ENCODE measurements at regions not wholly inside any gene's neighbourhood (a gene's known extent, or its start where the extent isn't known, plus 50 kb on each side); places are given as distances from the start of the nearest gene placed in this dataset.

DNA sequence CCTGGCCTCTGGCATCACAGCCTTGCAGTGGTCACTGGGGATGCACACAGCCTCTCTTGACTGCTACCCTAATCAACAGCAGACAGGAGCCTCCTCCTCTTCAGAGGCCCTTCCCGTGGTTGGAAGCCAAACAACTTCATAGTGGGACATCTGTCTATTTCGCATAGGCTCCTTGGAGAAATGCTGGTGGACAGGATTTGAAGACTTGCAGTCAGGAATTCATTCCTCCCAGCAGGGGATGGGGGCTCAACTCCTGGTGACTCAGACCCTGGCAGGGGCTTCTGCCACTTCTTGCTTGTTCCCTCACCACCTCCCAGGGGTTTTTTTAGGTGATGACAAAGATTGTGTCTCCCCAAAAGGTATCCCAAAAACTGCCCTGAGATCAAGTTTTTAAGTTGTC lies 191.7 kb upstream of the CAMK1G start:
- no peak for DNase-seq

- DNase-seq = no peak
These were observed 188.3 kb upstream of the CAMK1G start for GRCh38 chr1:209395169-209395568.

- no peak for DNase-seq
These were observed 186.1 kb upstream of the CAMK1G start for GRCh38 chr1:209397371-209397770.

DNA sequence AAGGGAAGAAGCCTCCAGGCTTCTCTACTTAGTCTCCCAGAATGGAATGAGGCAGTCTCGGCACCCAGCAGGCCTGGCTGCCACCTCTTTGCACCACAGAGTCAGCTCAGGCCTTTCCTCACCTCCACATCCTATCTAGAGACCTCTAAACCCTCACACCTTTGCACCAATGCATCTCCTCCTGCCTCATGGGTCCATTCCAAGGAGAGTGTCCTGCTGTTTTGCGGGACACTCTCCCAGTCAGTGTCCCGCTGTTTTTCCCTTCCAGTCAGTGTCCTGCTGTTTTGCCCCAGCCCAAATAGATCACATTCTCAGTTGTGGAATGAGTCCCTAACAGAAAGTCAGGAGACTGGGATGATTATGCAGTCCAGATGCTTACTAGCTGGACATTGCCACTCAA lies 185.6 kb upstream of the CAMK1G start:
- no peak for DNase-seq

DNA sequence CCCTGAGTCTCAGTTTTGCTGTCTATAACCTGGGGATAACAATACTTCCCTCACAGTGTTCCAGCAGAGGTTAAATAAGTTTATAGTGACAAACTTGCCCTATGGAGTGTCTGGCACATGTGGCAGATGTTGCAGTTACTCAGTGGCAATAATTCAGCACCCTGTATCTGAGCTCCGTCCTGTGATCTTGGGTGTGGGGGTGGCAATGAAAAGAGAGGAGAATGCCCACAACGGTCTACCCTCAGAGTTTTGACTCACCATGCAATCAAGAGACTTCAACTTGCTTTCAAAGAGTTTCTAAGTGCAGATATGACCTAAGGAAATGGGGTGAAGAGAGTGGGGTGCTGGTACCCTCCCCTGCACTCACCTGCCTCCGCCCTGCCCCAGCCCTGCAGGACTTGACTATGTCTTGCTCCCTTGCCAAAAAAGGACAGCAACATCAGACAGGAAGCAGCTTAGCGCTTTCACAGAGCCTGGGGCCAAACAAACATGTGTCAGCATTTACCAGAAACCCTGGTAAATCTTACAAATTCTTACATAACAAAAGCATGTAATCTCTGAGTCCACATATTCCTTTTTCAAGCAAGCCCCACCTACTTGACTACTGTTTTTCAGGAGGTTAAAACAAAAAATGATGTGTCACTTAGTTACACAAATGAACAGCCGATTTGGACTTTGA lies 185.1 kb upstream of the CAMK1G start:
- no peak for DNase-seq

DNA sequence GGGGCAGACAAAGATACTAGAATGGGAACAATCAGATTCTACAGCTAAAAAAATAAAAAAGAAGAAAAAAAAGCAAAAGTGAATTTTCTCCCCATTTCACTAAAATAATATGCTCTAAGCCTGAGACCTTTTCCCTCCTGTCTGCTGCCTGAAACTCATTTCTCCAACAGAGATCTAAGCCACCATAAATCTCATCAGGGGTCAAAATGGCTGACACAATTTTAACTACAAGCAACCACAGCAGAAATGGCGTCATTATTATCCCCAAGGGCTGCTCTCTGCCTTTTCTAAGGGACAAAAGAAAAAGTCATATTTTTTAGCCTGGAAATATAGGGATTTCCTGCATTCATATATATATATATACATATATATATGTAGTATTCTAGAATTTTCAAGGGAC lies 183.7 kb upstream of the CAMK1G start:
- no peak for DNase-seq

GRCh38 chr1:209400351-209401220 lies 182.9 kb upstream of the CAMK1G start:
- DNase-seq = no peak

GRCh38 chr1:209402697-209403096 lies 180.8 kb upstream of the CAMK1G start:
- DNase-seq = no peak

DNA sequence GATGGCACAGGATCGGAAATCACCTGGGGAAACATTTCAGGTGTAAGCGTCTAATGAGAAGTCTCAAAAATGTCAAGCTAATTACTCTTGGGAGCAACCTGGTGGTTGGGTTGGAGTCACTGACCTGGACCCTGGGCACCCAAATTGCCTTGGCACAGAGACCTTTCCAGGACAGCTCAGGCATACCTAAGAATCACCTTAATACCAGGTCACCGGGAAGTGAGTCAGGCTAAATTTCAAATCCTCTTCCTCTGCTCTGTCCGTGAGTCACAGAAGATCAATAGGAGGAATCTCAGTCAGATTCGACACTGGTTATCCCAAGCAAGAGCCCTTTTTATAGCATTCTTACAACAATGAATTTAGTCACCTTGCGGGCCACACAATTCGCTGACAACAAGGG lies 179.6 kb upstream of the CAMK1G start:
- no peak for DNase-seq

GRCh38 chr1:209404577-209404976 lies 178.9 kb upstream of the CAMK1G start:
- DNase-seq = no peak

GRCh38 chr1:209405183-209405814 lies 178.2 kb upstream of the CAMK1G start:
- no peak for DNase-seq

DNA sequence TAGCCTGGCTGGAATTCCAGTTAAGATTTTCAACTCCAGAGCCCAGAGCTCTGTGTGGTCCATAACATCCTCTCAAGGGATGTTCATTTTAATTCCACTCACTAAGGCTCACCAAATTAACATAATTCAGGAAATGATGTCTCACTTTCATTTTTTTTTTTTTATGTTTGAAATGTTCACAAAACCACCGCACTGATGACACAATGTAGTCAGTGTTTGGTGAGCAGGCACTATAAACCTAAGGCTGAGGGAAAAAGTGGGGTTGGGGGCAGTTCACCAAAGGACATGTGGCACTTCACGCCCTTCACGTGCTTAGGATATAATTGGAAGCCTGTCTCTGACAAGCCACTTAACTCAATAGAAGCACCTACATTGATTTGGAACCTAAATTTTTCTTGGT lies 177.3 kb upstream of the CAMK1G start:
- no peak for DNase-seq

GRCh38 chr1:209406595-209406994 lies 176.9 kb upstream of the CAMK1G start:
- DNase-seq = no peak

DNA sequence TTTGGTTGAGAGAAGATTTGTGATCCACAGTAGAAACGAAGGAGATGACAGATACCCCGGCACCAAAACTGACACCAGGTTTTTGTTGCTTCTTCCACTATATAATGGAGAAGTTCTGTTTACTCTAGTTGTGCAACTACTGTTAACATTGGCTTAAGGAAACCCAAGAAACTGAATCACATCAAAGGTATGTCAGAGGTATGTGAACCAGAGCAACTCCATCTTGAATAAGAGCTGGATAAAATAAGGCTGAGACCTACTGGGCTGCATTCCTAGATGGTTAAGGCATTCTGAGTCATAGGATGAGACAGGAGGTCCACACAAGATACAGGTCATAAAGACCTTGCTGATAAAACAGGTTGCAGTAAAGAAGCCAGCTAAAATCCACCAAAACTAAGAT lies 173.7 kb upstream of the CAMK1G start:
- no peak for DNase-seq

- DNase-seq = no peak
These were observed 172.0 kb upstream of the CAMK1G start for GRCh38 chr1:209411491-209411929.

DNA sequence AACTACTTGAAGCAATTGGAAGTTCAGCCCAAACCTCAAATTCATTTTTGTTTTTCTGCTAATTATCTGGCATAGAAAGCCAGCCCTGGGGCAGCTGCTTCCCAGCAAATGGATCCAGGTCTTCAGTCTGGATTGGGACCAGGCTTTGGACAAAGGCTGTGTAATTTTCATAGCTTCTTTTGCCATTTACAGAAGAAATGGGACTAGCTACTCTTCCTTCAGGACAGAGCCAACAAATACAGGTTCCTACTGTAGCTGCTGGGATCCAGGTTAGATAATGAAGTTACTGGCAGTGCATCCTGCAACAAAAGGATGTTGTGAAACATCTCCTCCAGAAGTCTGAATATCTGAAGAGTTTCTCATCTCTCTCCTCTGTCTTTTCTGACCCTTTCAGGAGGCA lies 171.5 kb upstream of the CAMK1G start:
- no peak for DNase-seq

GRCh38 chr1:209412566-209412965 lies 170.9 kb upstream of the CAMK1G start:
- no peak for DNase-seq

- no peak for DNase-seq
These were observed 170.5 kb upstream of the CAMK1G start for GRCh38 chr1:209413062-209413461.

DNA sequence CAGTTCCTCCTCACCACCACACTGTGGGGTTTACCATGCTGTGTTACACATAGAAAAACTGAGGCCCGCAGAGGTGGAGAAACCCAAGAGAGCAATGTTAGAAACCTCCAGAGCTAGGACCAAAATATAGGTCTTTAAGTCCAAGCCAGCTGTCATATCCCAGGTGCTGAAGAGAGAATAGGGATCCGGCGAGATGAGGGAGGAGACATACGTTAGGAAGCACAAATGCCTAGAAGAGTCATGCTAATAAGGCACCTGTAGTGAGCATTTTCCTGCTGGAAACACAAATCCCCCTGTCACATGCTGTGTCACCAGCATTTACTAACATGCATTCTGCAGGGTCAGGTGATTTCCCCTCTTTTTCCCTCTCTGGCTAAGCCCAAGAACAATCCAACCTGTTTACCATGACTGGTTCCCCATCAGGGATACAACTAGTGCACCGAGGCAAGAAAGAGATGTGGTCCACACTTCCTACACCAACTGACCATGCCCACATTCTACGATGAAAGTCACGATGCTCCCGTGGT lies 168.6 kb upstream of the CAMK1G start:
- no peak for DNase-seq

DNA sequence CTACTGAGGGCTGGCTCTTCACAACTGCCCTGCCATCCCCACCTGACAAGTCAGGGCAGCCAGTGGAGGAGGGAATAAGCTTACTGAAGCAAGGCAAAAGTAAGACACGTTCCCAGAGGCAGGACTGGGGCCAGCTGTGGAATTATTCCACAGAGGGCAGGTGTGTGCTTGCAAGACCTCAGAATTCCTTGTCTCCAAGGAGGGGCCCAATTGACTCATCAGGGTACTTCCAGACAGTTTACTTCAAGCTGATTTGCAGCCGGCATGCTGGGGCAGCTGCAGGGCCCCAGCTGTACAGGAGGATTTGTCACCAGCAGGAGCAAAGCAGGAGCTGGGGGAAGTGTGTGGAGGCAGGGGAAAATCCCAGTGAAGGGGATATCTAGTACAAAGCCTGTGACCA lies 167.5 kb upstream of the CAMK1G start:
- DNase-seq = no peak

DNA sequence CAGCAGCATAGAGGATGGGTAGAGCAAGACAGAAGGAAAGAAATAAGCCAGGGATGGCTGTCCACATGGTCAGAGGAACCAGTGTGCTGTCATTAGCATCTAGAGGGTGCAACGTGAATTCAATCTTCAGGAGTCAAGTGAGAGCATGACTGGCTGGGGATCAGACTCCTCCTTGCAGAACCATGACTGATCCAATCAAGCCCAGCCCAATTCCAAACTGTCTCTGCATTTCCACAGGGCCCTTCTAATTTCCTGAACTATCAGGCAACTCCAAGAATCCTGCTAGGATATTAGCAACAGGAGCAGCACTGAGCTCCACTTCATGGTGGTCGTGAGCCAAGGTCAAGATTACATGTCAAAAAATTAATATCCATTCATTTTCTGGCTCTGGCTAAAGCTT lies 166.8 kb upstream of the CAMK1G start:
- no peak for DNase-seq

- no peak for DNase-seq
These were observed 165.8 kb upstream of the CAMK1G start for GRCh38 chr1:209417761-209418160.

DNA sequence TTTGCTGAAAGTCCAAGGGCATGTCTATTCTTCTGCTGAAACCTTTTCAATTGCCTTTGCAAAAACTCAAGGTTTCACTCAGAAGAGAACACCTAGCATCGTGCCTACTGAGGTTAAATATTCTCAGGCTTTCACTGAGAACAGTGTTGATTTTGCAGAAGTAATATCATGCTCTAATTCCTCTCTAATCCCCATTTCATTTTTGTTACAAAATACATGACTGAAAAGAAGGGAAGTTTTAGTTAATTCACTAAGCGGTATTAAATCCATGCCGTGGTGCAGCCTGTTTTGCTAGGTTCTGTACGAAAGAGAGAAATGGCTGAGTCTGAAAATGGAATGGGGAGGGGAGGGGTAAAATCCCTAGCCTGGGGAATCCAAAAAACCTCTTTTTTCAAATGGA lies 163.2 kb upstream of the CAMK1G start:
- no peak for DNase-seq

GRCh38 chr1:209421186-209421585 lies 162.3 kb upstream of the CAMK1G start:
- DNase-seq = no peak

All from NCI-H524 treated with DMSO at 0.1 percent for 48 hours (cell line).